Stomach (tissue), 4 donors: ENCODE measurements at regions not wholly inside any gene's neighbourhood (a gene's known extent, or its start where the extent isn't known, plus 50 kb on each side); places are given as distances from the start of the nearest gene placed in this dataset.

Experiments
- EP300 ChIP-seq: sonication (generic); formaldehyde crosslinking; IDR thresholded peaks from one replicate; pipeline ENCODE4 v1.6.1; 2017; ENCODE audit warnings: antibody characterized with exemption
- POLR2A ChIP-seq, 4 donors: fragments of 450-650 bp; IDR thresholded peaks; one replicate each; pipeline ENCODE4 v1.6.1; 2016; ENCODE audit warnings: antibody characterized with exemption in 4 of 4, control low read depth in 2 of 4, mild to moderate bottlenecking in 1 of 4, moderate library complexity in 1 of 4
- TF ChIP-seq, protein P1 (sequence below), 7 experiments: fragments of 450-650 bp in 4 of 7; fragments of 200-600 bp in 3 of 7; sonication (generic) in 3 of 7; IDR thresholded peaks; one replicate each; pipeline ENCODE4 v1.5.1; 2016 to 2019; ENCODE audit warnings: antibody characterized with exemption in 7 of 7, control low read depth in 2 of 7, mild to moderate bottlenecking in 1 of 7

DNA sequence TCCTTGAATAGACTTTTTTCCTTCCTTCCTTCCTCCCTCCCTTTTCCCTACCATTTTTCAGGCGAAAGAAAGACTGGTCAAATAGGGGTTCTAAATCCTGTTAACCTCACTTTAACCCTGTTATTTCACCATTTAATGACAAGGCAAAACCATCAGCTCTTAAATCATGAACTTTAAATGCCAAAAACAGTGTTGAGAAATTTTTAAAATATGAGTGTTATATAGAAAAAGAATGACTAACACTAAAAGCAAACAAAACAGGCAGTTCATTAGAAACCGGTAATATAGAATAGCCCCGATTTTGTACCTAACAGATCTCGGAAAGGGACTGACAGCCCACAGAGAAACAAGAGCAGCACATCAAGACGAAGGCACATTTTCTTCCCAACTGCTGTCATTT is 57.4 kb upstream of the CEP85L start:
- TF ChIP-seq POLR2A (IDR thresholded peaks at IDR 0.05) (no peak), EP300 (no peak)
- TF ChIP-seq, protein P1, sequence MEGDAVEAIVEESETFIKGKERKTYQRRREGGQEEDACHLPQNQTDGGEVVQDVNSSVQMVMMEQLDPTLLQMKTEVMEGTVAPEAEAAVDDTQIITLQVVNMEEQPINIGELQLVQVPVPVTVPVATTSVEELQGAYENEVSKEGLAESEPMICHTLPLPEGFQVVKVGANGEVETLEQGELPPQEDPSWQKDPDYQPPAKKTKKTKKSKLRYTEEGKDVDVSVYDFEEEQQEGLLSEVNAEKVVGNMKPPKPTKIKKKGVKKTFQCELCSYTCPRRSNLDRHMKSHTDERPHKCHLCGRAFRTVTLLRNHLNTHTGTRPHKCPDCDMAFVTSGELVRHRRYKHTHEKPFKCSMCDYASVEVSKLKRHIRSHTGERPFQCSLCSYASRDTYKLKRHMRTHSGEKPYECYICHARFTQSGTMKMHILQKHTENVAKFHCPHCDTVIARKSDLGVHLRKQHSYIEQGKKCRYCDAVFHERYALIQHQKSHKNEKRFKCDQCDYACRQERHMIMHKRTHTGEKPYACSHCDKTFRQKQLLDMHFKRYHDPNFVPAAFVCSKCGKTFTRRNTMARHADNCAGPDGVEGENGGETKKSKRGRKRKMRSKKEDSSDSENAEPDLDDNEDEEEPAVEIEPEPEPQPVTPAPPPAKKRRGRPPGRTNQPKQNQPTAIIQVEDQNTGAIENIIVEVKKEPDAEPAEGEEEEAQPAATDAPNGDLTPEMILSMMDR (IDR thresholded peaks at IDR 0.05), result no peak
